Progenitor cell of endocrine pancreas (in vitro differentiated cells): ENCODE measurements at regions not wholly inside any gene's neighbourhood (a gene's known extent, or its start where the extent isn't known, plus 50 kb on each side); places are given as distances from the start of the nearest gene placed in this dataset.
"Not testable (repeated sequence)": the region's sequence is repeated elsewhere in the genome, so short reads cannot be mapped to it uniquely, and the experiment has no call there.

Experiments used
- DNase-seq: peaks from one replicate; pipeline ENCODE4 v3.0.0; 2021; ENCODE audit warnings: low spot score; ENCODE audit not compliant: unreplicated experiment
- H3K27ac Mint-ChIP-seq: 2 replicates; pipeline ENCODE4 v1.8.0; 2021; ENCODE audit warnings: mild to moderate bottlenecking, moderate library complexity, mixed read lengths
- H3K27me3 Mint-ChIP-seq: 2 replicates; pipeline ENCODE4 v1.8.0; 2021; ENCODE audit warnings: mixed read lengths
- H3K36me3 Mint-ChIP-seq: 2 replicates; pipeline ENCODE4 v1.8.0; 2022; ENCODE audit warnings: mixed read lengths; ENCODE audit not compliant: insufficient read depth
- H3K4me1 Mint-ChIP-seq: 2 replicates; pipeline ENCODE4 v1.8.0; 2021; ENCODE audit warnings: low read depth, mixed read lengths
- H3K4me3 Mint-ChIP-seq: 2 replicates; pipeline ENCODE4 v1.8.0; 2021; ENCODE audit warnings: low read depth, mild to moderate bottlenecking, moderate library complexity, mixed read lengths
- H3K9me3 Mint-ChIP-seq: 2 replicates; pipeline ENCODE4 v1.8.0; 2021; ENCODE audit warnings: low read depth, mixed read lengths
- CTCF ChIP-seq: fragments of 200-600 bp; sonication (generic); IDR thresholded peaks from one replicate; pipeline ENCODE4 v1.5.0; 2021; ENCODE audit warnings: antibody characterized with exemption, mild to moderate bottlenecking; ENCODE audit not compliant: unreplicated experiment

- no peaks in the 10 kb centered on the region for H3K27me3 Mint-ChIP-seq
- no peaks in the 10 kb centered on the region for H3K36me3 Mint-ChIP-seq
- no peak for DNase-seq
- no peak overlapping the region for H3K27ac Mint-ChIP-seq
- TF ChIP-seq CTCF = no peak
- no peak overlapping the region for H3K4me3 Mint-ChIP-seq
- peaks cover 3% of the 10 kb centered on the region for H3K9me3 Mint-ChIP-seq
- H3K4me1 Mint-ChIP-seq = no peaks in the 10 kb centered on the region
These were observed 385.3 kb downstream of the PRELID2 start for GRCh38 chr5:145449794-145450193.

DNA sequence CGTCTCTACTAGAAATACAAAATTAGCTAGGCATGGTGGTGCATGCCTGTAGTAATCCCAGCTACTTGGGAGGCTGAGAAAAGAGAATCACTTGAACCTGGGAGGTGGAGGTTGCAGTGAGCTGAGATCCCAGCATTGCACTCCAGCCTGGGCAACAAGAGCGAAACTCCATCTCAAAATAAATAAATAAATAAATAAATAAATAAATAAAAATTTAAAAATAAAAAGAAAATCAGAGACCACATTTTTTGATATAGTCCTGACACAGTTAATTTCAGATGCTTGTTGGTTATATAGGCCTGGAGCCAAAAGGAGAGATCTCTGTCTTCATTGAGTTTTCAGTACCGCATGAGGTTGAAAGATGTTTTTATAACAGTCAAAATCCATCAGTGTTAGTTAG is 388.3 kb downstream of the PRELID2 start:
- not testable (repeated sequence) for H3K27me3 Mint-ChIP-seq, DNase-seq, H3K9me3 Mint-ChIP-seq, H3K4me1 Mint-ChIP-seq, H3K4me3 Mint-ChIP-seq, H3K36me3 Mint-ChIP-seq, H3K27ac Mint-ChIP-seq

DNA sequence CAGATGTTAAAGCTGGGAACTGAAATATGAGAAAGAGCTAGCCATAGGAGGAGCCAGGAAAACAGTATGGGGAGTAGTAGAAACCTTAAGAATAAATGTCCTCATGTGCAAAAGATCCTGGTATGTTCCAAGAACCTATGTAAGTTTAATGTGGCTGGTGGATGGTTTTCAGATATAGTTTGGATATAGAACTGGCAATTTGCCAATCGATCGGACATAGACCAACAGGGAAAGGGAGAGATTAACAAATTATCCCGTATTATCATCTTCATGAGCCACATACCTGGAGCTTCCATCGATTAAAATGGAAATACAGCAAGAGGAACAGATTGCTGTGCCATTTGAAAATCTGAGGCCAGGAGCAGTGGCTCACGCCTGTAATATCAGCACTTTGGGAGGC is 388.7 kb downstream of the PRELID2 start:
- Mint-ChIP-seq H3K27me3 (no peaks in the 10 kb centered on the region), H3K9me3 (peaks cover 3% of the 10 kb centered on the region), H3K4me3 (no peak overlapping the region), H3K36me3 (no peaks in the 10 kb centered on the region), H3K27ac (no peak overlapping the region), H3K4me1 (no peaks in the 10 kb centered on the region)
- no peak for TF ChIP-seq CTCF
- no peak for DNase-seq

- DNase-seq = no peak
- no peak for TF ChIP-seq CTCF
- H3K4me3 Mint-ChIP-seq = no peak overlapping the region
- peaks cover 3% of the 10 kb centered on the region for H3K9me3 Mint-ChIP-seq
- H3K27me3 Mint-ChIP-seq = no peaks in the 10 kb centered on the region
- no peaks in the 10 kb centered on the region for H3K36me3 Mint-ChIP-seq
- H3K27ac Mint-ChIP-seq = no peak overlapping the region
- H3K4me1 Mint-ChIP-seq = no peaks in the 10 kb centered on the region
These were observed 390.1 kb downstream of the PRELID2 start for GRCh38 chr5:145445027-145445426.

GRCh38 chr5:145443964-145444363 is 391.2 kb downstream of the PRELID2 start:
- Mint-ChIP-seq H3K9me3 (peaks cover 3% of the 10 kb centered on the region), H3K36me3 (no peaks in the 10 kb centered on the region), H3K4me1 (no peaks in the 10 kb centered on the region), H3K27me3 (peaks cover 3% of the 10 kb centered on the region), H3K4me3 (no peak overlapping the region), H3K27ac (no peak overlapping the region)
- no peak for TF ChIP-seq CTCF
- DNase-seq = no peak

DNA sequence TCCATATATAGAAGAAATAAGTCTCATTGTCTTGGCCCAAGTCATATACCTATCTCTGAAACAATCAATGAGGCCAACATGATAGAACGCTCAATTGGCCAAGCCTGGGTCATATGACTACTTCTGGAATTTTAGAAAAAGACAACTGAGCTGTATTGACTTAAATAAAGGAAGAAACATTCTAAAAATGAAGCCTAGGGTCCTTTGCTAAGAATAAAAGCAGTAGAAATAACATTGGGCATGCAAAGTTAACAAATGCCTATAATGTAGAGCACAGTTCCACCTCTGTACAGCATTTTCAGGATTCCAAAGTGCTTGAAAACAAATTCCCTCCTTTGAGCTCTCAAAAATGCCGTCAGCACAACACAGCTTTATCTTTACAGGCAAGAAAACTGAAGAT is 391.8 kb downstream of the PRELID2 start:
- Mint-ChIP-seq H3K4me1 (no peaks in the 10 kb centered on the region), H3K27me3 (peaks cover 5% of the 10 kb centered on the region), H3K9me3 (peaks cover 3% of the 10 kb centered on the region), H3K36me3 (no peaks in the 10 kb centered on the region), H3K4me3 (no peak overlapping the region), H3K27ac (no peak overlapping the region)
- DNase-seq = no peak
- TF ChIP-seq CTCF = no peak

DNA sequence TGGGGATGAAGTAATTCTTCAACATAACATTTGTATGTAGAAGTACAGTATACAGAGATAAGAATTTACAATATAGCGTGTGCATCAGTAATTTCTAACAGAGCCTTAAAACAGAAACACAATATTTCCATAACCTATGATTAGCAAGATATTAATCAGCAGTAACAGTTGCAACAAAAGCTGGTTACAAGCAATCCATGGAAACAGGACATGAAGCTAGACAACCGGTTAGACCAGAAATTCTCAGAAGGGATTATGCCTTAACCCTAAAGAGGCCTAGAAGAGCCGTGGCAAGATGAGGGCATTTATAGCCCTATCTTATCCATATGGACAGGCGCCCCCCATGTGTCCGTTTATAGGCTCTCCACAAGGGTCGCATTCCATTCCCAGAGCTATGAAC is 392.5 kb downstream of the PRELID2 start:
- not testable (repeated sequence) for H3K4me3 Mint-ChIP-seq, H3K4me1 Mint-ChIP-seq, H3K27me3 Mint-ChIP-seq, H3K36me3 Mint-ChIP-seq, H3K27ac Mint-ChIP-seq, H3K9me3 Mint-ChIP-seq, DNase-seq
